Liver (tissue), 8 donors: ENCODE measurements at regions not wholly inside any gene's neighbourhood (a gene's known extent, or its start where the extent isn't known, plus 50 kb on each side); places are given as distances from the start of the nearest gene placed in this dataset.

Source experiments
- DNase-seq: peaks from one replicate; pipeline ENCODE4 v3.0.0-alpha.2; 2017; ENCODE audit warnings: low spot score
- H3K27ac ChIP-seq, 2 donors: one replicate each; pipeline ENCODE4 v1.7.0; 2013; ENCODE audit warnings: inconsistent platforms in 2 of 2, low read length in 2 of 2, control low read depth in 1 of 2, low read depth in 1 of 2, mild to moderate bottlenecking in 1 of 2
- H3K27me3 ChIP-seq, 4 donors: one replicate each; pipeline versions ENCODE4 v1.6.1 to v1.7.0; 2013; ENCODE audit warnings: low read length in 3 of 4, inconsistent platforms in 1 of 4, mild to moderate bottlenecking in 1 of 4, moderate library complexity in 1 of 4; ENCODE audit not compliant: control insufficient read depth in 4 of 4, insufficient read depth in 4 of 4
- H3K36me3 ChIP-seq, 4 donors: one replicate each; pipeline versions ENCODE4 v1.6.1 to v1.7.0; 2013; ENCODE audit warnings: low read length in 3 of 4, mild to moderate bottlenecking in 3 of 4, low read depth in 1 of 4, moderate library complexity in 1 of 4; ENCODE audit not compliant: control insufficient read depth in 4 of 4, insufficient read depth in 3 of 4
- H3K4me1 ChIP-seq, 4 donors: one replicate each; pipeline versions ENCODE4 v1.6.1 to v1.7.0; 2013; ENCODE audit warnings: low read length in 3 of 4, mild to moderate bottlenecking in 3 of 4, moderate library complexity in 1 of 4; ENCODE audit not compliant: control insufficient read depth in 4 of 4, insufficient read depth in 4 of 4
- H3K4me3 ChIP-seq, 3 donors: one replicate each; pipeline versions ENCODE4 v1.6.1 to v1.7.0; 2013; ENCODE audit warnings: low read length in 3 of 3, control low read depth in 1 of 3, low read depth in 1 of 3, mild to moderate bottlenecking in 1 of 3
- H3K9ac ChIP-seq, 2 donors: one replicate each; pipeline ENCODE4 v1.7.0; 2013; ENCODE audit warnings: low read length in 2 of 2, mild to moderate bottlenecking in 2 of 2, moderate library complexity in 2 of 2, control low read depth in 1 of 2, low read depth in 1 of 2
- H3K9me3 ChIP-seq, 4 donors: one replicate each; pipeline versions ENCODE4 v1.6.1 to v1.7.0; 2013; ENCODE audit warnings: low read length in 3 of 4; ENCODE audit not compliant: control insufficient read depth in 4 of 4
- ATF3 ChIP-seq: IDR thresholded peaks from 2 replicates; pipeline ENCODE4 v1.6.1; 2016; ENCODE audit warnings: antibody characterized with exemption
- CTCF ChIP-seq: fragments of 150-350 bp; IDR thresholded peaks from 2 replicates; pipeline ENCODE4 v1.5.1; 2017; ENCODE audit warnings: improper control_type of control experiment, low read depth, low read length; ENCODE audit not compliant: missing input control
- EGR1 ChIP-seq, 2 donors: IDR thresholded peaks; 2 replicates each; pipeline ENCODE4 v1.6.1; 2016 to 2018; ENCODE audit warnings: antibody characterized with exemption in 2 of 2, low read depth in 2 of 2
- FOXA2 ChIP-seq: IDR thresholded peaks from 2 replicates; pipeline ENCODE4 v1.6.1; 2016; ENCODE audit warnings: antibody characterized with exemption
- GABPA ChIP-seq, 2 donors: IDR thresholded peaks in 1 of 2; conservative IDR thresholded peaks in 1 of 2; 2 replicates each; pipeline ENCODE4 v1.6.1; 2016; ENCODE audit warnings: antibody characterized with exemption in 2 of 2, mild to moderate bottlenecking in 1 of 2, moderate library complexity in 1 of 2
- HNF4A ChIP-seq, 2 donors: conservative IDR thresholded peaks; 2 replicates each; pipeline ENCODE4 v1.6.1; 2016; ENCODE audit warnings: antibody characterized with exemption in 2 of 2, mild to moderate bottlenecking in 2 of 2
- JUND ChIP-seq, 2 donors: IDR thresholded peaks; 2 replicates each; pipeline ENCODE4 v1.6.1; 2016; ENCODE audit warnings: antibody characterized with exemption in 2 of 2
- MAX ChIP-seq: IDR thresholded peaks from 2 replicates; pipeline ENCODE4 v1.6.1; 2016; ENCODE audit warnings: antibody characterized with exemption
- NR2F2 ChIP-seq: IDR thresholded peaks from 2 replicates; pipeline ENCODE4 v1.6.1; 2016; ENCODE audit warnings: antibody characterized with exemption
- RAD21 ChIP-seq, 2 donors: IDR thresholded peaks; 2 replicates each; pipeline ENCODE4 v1.6.1; 2016; ENCODE audit warnings: antibody characterized with exemption in 2 of 2, mild to moderate bottlenecking in 2 of 2
- REST ChIP-seq: IDR thresholded peaks from 2 replicates; pipeline ENCODE4 v1.6.1; 2016; ENCODE audit warnings: antibody characterized with exemption, mild to moderate bottlenecking
- RXRA ChIP-seq, 2 donors: IDR thresholded peaks; 2 replicates each; pipeline ENCODE4 v1.6.1; 2017 to 2018; ENCODE audit warnings: antibody characterized with exemption in 2 of 2, mild to moderate bottlenecking in 1 of 2
- SP1 ChIP-seq: IDR thresholded peaks from 2 replicates; pipeline ENCODE4 v1.6.1; 2018; ENCODE audit warnings: antibody characterized with exemption, mild to moderate bottlenecking
- TAF1 ChIP-seq: conservative IDR thresholded peaks from 2 replicates; pipeline ENCODE4 v1.6.1; 2016; ENCODE audit warnings: antibody characterized with exemption, mild to moderate bottlenecking
- YY1 ChIP-seq: IDR thresholded peaks from 2 replicates; pipeline ENCODE4 v1.6.1; 2016; ENCODE audit warnings: antibody characterized with exemption, mild to moderate bottlenecking
- ZBTB33 ChIP-seq: IDR thresholded peaks from 2 replicates; pipeline ENCODE4 v1.6.1; 2016; ENCODE audit warnings: antibody characterized with exemption
- WGBS: extraction: QIAGEN DNeasy Blood & Tissue Kit; methylation state at CpG from one replicate; pipeline ENCODE4 v1.1.7; 2013; 5-methylcytosine and 5-hydroxymethylcytosine counted together
- donor health status: healthy.
- donor health status: healthy.
- donor health status: healthy.
- donor health status: healthy.
- donor health status: healthy.

- Histone ChIP-seq H3K27me3 (no peaks in the 10 kb centered on the region), H3K9ac (no peak overlapping the region), H3K27ac (no peak overlapping the region), H3K36me3 (no peaks in the 10 kb centered on the region), H3K4me3 (no peak overlapping the region), H3K9me3 (no peaks in the 10 kb centered on the region), H3K4me1 (no peaks in the 10 kb centered on the region)
- TF ChIP-seq HNF4A (conservative IDR thresholded peaks at IDR 0.05) (no peak), TAF1 (no peak), NR2F2 (no peak), FOXA2 (no peak), MAX (no peak), YY1 (no peak), ZBTB33 (no peak), JUND (IDR thresholded peaks at IDR 0.05) (no peak), GABPA (IDR thresholded peaks at IDR 0.05 in 1 of 2, conservative IDR thresholded peaks at IDR 0.05 in 1 of 2) (no peak), SP1 (no peak), RXRA (IDR thresholded peaks at IDR 0.05) (no peak), CTCF (no peak), REST (no peak), RAD21 (IDR thresholded peaks at IDR 0.05) (no peak), EGR1 (IDR thresholded peaks at IDR 0.05; ENCODE audit: low read depth in 2 of 2) (no peak)
- WGBS = 94% methylated on average over 1 of the region's 1 CpG
- no peak for DNase-seq
These were observed 241.5 kb downstream of the WDR11 start for GRCh38 chr10:121092720-121093095.

- WGBS = 81% methylated on average over 8 of the region's 8 CpGs
- Histone ChIP-seq H3K9me3 (no peaks in the 10 kb centered on the region), H3K9ac (no peak overlapping the region), H3K4me1 (no peaks in the 10 kb centered on the region), H3K27me3 (no peaks in the 10 kb centered on the region), H3K4me3 (no peak overlapping the region), H3K36me3 (no peaks in the 10 kb centered on the region), H3K27ac (no peak overlapping the region)
- TF ChIP-seq YY1 = no peak
- no peak for TF ChIP-seq FOXA2
- TF ChIP-seq JUND (IDR thresholded peaks at IDR 0.05) = no peak
- no peak for TF ChIP-seq SP1
- no peak for TF ChIP-seq MAX
- TF ChIP-seq TAF1 = no peak
- no peak for TF ChIP-seq ATF3
- no peak for TF ChIP-seq EGR1 (IDR thresholded peaks at IDR 0.05; ENCODE audit: low read depth in 2 of 2)
- TF ChIP-seq REST = no peak
- TF ChIP-seq RAD21 (IDR thresholded peaks at IDR 0.05) = no peak
- no peak for DNase-seq
These were observed 245.7 kb downstream of the WDR11 start for GRCh38 chr10:121096617-121097431.
